Neural cell (in vitro differentiated cells): ENCODE measurements at regions not wholly inside any gene's neighbourhood (a gene's known extent, or its start where the extent isn't known, plus 50 kb on each side); places are given as distances from the start of the nearest gene placed in this dataset.

Source experiments
- H2AFZ ChIP-seq: fragments of 200-600, 300-800 bp; sonication (generic), shearing (Covaris generic); 2 replicates; pipeline ENCODE4 v1.6.0; 2014; ENCODE audit warnings: low read depth, mild to moderate bottlenecking, antibody characterized with exemption, low read length, moderate library complexity
- H3F3A ChIP-seq: fragments of 200-600 bp; shearing (Covaris generic); 2 replicates; pipeline ENCODE4 v1.6.1; 2016; ENCODE audit warnings: mild to moderate bottlenecking, moderate library complexity, mixed read lengths, antibody characterized with exemption, low read length; ENCODE audit not compliant: insufficient read depth, poor library complexity, severe bottlenecking
- H3K27ac ChIP-seq: fragments of 200-600, 300-800 bp; sonication (generic), shearing (Covaris generic); 2 replicates; pipeline ENCODE4 v1.5.1; 2014; ENCODE audit warnings: mild to moderate bottlenecking, low read length, moderate library complexity
- H3K27me3 ChIP-seq: fragments of 300-800, 200-600 bp; sonication (generic), shearing (Covaris generic); 2 replicates; pipeline ENCODE4 v1.6.0; 2014; ENCODE audit warnings: mild to moderate bottlenecking, low read depth, low read length, moderate library complexity; ENCODE audit not compliant: insufficient read depth
- H3K36me3 ChIP-seq: fragments of 300-800, 200-600 bp; sonication (generic), shearing (Covaris generic); 2 replicates; pipeline ENCODE4 v1.5.1; 2014; ENCODE audit warnings: mild to moderate bottlenecking, antibody characterized with exemption, low read length, moderate library complexity; ENCODE audit not compliant: insufficient read depth
- H3K4me2 ChIP-seq: fragments of 300-800, 200-600 bp; sonication (generic), shearing (Covaris generic); 2 replicates; pipeline ENCODE4 v1.6.0; 2014; ENCODE audit warnings: mild to moderate bottlenecking, low read length
- H3K4me3 ChIP-seq: fragments of 300-800, 200-600 bp; sonication (generic), shearing (Covaris generic); 2 replicates; pipeline ENCODE4 v1.5.1; 2014; ENCODE audit warnings: mild to moderate bottlenecking, low read length, moderate library complexity
- H3K79me2 ChIP-seq: fragments of 200-600 bp; shearing (Covaris generic); replicated peaks from 2 replicates; pipeline ENCODE4 v1.6.0; 2014; ENCODE audit warnings: mild to moderate bottlenecking, low read length, moderate library complexity; ENCODE audit not compliant: insufficient read depth
- H3K9ac ChIP-seq: fragments of 300-800, 200-600 bp; sonication (generic), shearing (Covaris generic); 2 replicates; pipeline ENCODE4 v1.6.1; 2016; ENCODE audit warnings: mild to moderate bottlenecking, low read length, mixed read lengths
- H3K9me2 ChIP-seq: fragments of 200-600 bp; shearing (Covaris generic); 2 replicates; pipeline ENCODE4 v1.6.1; 2016; ENCODE audit warnings: mild to moderate bottlenecking, low read length, mixed read lengths; ENCODE audit not compliant: insufficient read depth
- H3K9me3 ChIP-seq: fragments of 200-600, 300-800 bp; sonication (generic), shearing (Covaris generic); 2 replicates; pipeline ENCODE4 v1.6.1; 2016; ENCODE audit warnings: mild to moderate bottlenecking, mixed run types, low read length, moderate library complexity, mixed read lengths
- H4K20me1 ChIP-seq: fragments of 200-600 bp; shearing (Covaris generic); 2 replicates; pipeline ENCODE4 v1.6.1; 2016; ENCODE audit warnings: mild to moderate bottlenecking, mixed run types; ENCODE audit not compliant: insufficient read depth
- CTCF ChIP-seq: fragments of 450-650 bp; IDR thresholded peaks from 2 replicates; pipeline ENCODE4 v1.5.1; 2014; ENCODE audit warnings: antibody characterized with exemption, mild to moderate bottlenecking, moderate library complexity; ENCODE audit not compliant: poor library complexity, severe bottlenecking
- EP300 ChIP-seq: fragments of 450-650 bp; conservative IDR thresholded peaks from 2 replicates; pipeline ENCODE4 v1.6.1; 2014; ENCODE audit warnings: antibody characterized with exemption, mild to moderate bottlenecking, moderate library complexity; ENCODE audit not compliant: poor library complexity, severe bottlenecking
- EZH2 ChIP-seq: fragments of 200-600, 300-800 bp; shearing (Covaris generic), sonication (generic); IDR thresholded peaks from 2 replicates; pipeline ENCODE4 v1.6.1; 2014; ENCODE audit warnings: antibody characterized with exemption, low read length, borderline replicate concordance, mild to moderate bottlenecking; ENCODE audit not compliant: insufficient read depth, poor library complexity, severe bottlenecking
- MXI1 ChIP-seq: fragments of 450-650 bp; conservative IDR thresholded peaks from 2 replicates; pipeline ENCODE4 v1.6.1; 2014; ENCODE audit warnings: antibody characterized with exemption, mild to moderate bottlenecking; ENCODE audit not compliant: poor library complexity, severe bottlenecking
- POLR2AphosphoS5 ChIP-seq: IDR thresholded peaks from 2 replicates; pipeline ENCODE4 v1.6.1; 2012
- RAD21 ChIP-seq: fragments of 450-650 bp; conservative IDR thresholded peaks from 2 replicates; pipeline ENCODE4 v1.6.1; 2014; ENCODE audit warnings: antibody characterized with exemption, mild to moderate bottlenecking, moderate library complexity
- REST ChIP-seq: IDR thresholded peaks from 2 replicates; pipeline ENCODE4 v1.6.1; 2012; ENCODE audit warnings: borderline replicate concordance
- SMC3 ChIP-seq: fragments of 450-650 bp; conservative IDR thresholded peaks from 2 replicates; pipeline ENCODE4 v1.6.1; 2014; ENCODE audit warnings: antibody characterized with exemption, mild to moderate bottlenecking, moderate library complexity; ENCODE audit not compliant: poor library complexity
- TAF1 ChIP-seq: IDR thresholded peaks from 2 replicates; pipeline ENCODE4 v1.6.1; 2012; ENCODE audit warnings: low read depth

DNA sequence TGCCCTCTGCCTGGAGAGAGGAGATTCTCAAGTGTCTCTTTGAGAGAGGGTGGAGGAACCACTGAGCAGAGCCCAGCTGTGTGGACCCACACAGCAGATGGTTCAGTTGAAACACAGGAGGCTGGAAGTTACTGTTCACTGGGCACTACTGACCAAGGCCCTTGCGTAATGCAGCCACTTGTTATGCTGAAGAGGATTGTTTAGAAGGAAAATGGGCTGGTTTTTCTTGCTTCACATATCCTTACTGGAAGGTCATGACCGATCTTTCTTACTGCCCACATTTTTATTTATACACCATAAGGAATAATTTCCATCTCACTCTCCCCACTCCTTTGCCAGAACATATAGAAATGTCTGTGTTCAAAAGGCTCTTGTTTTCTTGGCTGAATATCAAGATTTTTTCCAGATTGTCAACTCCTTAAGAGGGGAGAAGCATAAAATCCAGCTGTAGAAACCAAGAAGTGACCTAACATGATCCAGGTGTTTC, 375.1 kb upstream of the DDHD1 start:
- Histone ChIP-seq H3K4me3 (no peak overlapping the region), H3K4me2 (no peak overlapping the region), H3K79me2 (no peaks in the 10 kb centered on the region), H4K20me1 (no peaks in the 10 kb centered on the region), H3K9me3 (no peaks in the 10 kb centered on the region), H2AFZ (no peak overlapping the region), H3K36me3 (no peaks in the 10 kb centered on the region), H3K9me2 (no peaks in the 10 kb centered on the region), H3K9ac (no peak overlapping the region), H3F3A (no peaks in the 10 kb centered on the region), H3K27ac (no peak overlapping the region), H3K27me3 (no peaks in the 10 kb centered on the region)
- TF ChIP-seq MXI1 = no peak
- no peak for TF ChIP-seq RAD21
- TF ChIP-seq POLR2AphosphoS5 = no peak

GRCh38 chr14:53526200-53526599, 373.1 kb upstream of the DDHD1 start:
- Histone ChIP-seq H3K9me3 (no peaks in the 10 kb centered on the region), H2AFZ (no peak overlapping the region), H3K27ac (no peak overlapping the region), H4K20me1 (no peaks in the 10 kb centered on the region), H3K79me2 (no peaks in the 10 kb centered on the region), H3F3A (no peaks in the 10 kb centered on the region), H3K27me3 (no peaks in the 10 kb centered on the region), H3K9me2 (no peaks in the 10 kb centered on the region), H3K4me3 (no peak overlapping the region), H3K4me2 (no peak overlapping the region), H3K36me3 (no peaks in the 10 kb centered on the region), H3K9ac (no peak overlapping the region)
- TF ChIP-seq TAF1 (no peak), REST (no peak), MXI1 (no peak), CTCF (no peak), SMC3 (no peak), RAD21 (no peak), EP300 (no peak), EZH2 (no peak), POLR2AphosphoS5 (no peak)

DNA sequence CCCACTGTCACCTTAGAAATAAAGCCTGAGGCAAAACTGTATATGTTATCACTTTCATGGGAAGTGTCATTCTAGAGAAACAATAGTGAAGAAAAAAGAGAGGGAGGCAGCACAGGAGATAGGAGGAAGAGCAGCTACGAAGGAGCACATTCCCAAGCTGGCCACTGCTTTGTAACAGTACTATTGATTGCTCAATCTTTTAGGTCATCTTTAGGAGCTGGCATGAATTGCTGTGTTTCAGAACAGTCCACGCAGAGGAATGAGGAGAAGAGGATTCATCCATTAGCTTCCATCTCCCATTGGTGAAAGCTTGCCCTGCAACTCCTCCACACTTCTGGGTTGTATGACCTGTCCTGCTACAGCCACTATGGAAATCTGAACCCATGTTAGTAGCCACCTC, 372.5 kb upstream of the DDHD1 start:
- Histone ChIP-seq H3K27me3 (no peaks in the 10 kb centered on the region), H3K36me3 (no peaks in the 10 kb centered on the region), H3K9me3 (no peaks in the 10 kb centered on the region), H4K20me1 (no peaks in the 10 kb centered on the region), H3K9me2 (no peaks in the 10 kb centered on the region), H3K27ac (no peak overlapping the region), H3K4me3 (no peak overlapping the region), H3F3A (no peaks in the 10 kb centered on the region), H3K9ac (no peak overlapping the region), H2AFZ (no peak overlapping the region), H3K4me2 (no peak overlapping the region), H3K79me2 (no peaks in the 10 kb centered on the region)
- TF ChIP-seq POLR2AphosphoS5 (no peak), MXI1 (no peak), SMC3 (no peak), REST (no peak), EP300 (no peak), EZH2 (no peak), CTCF (no peak), TAF1 (no peak), RAD21 (no peak)
